Smooth muscle cell (in vitro differentiated cells): ENCODE measurements at regions not wholly inside any gene's neighbourhood (a gene's known extent, or its start where the extent isn't known, plus 50 kb on each side); places are given as distances from the start of the nearest gene placed in this dataset.

ENCODE experiments used
- DNase-seq: peaks from one replicate; lab custom pipeline; 2025; ENCODE audit not compliant: unreplicated experiment; lab: John Stamatoyannopoulos, UW
- H2AFZ ChIP-seq: fragments of 200-600 bp; sonication (generic); 2 replicates; pipeline ENCODE4 v1.6.0; 2016; ENCODE audit warnings: antibody characterized with exemption, low read depth, mild to moderate bottlenecking
- H3F3A ChIP-seq: fragments of 200-600 bp; sonication (generic); 2 replicates; pipeline ENCODE4 v1.6.0; 2017; ENCODE audit warnings: antibody characterized with exemption, low read depth
- H3K27ac ChIP-seq: fragments of 200-600 bp; sonication (generic); 2 replicates; pipeline ENCODE4 v1.5.1; 2016; ENCODE audit warnings: low read depth, mild to moderate bottlenecking
- H3K27me3 ChIP-seq: fragments of 200-600 bp; sonication (generic); 2 replicates; pipeline ENCODE4 v1.6.1; 2016; ENCODE audit warnings: low read depth, mild to moderate bottlenecking
- H3K36me3 ChIP-seq: fragments of 200-600 bp; sonication (generic); 2 replicates; pipeline ENCODE4 v1.5.1; 2016; ENCODE audit warnings: low read depth
- H3K4me1 ChIP-seq: fragments of 200-600 bp; sonication (generic); 2 replicates; pipeline ENCODE4 v1.5.1; 2016; ENCODE audit warnings: low read depth
- H3K4me2 ChIP-seq: fragments of 200-600 bp; sonication (generic); 2 replicates; pipeline ENCODE4 v1.6.0; 2016; ENCODE audit warnings: mild to moderate bottlenecking
- H3K4me3 ChIP-seq: fragments of 200-600 bp; sonication (generic); 2 replicates; pipeline ENCODE4 v1.5.1; 2016; ENCODE audit warnings: mild to moderate bottlenecking
- H3K79me2 ChIP-seq: fragments of 200-600 bp; sonication (generic); 2 replicates; pipeline ENCODE4 v1.6.0; 2016; ENCODE audit warnings: low read depth, mild to moderate bottlenecking
- H3K9ac ChIP-seq: fragments of 200-600 bp; sonication (generic); 2 replicates; pipeline ENCODE4 v1.6.0; 2016; ENCODE audit warnings: low read depth
- H3K9me3 ChIP-seq: fragments of 200-600 bp; sonication (generic); replicated peaks from 2 replicates; pipeline ENCODE4 v1.5.1; 2016; ENCODE audit warnings: low read depth
- H4K20me1 ChIP-seq: fragments of 200-600 bp; sonication (generic); 2 replicates; pipeline ENCODE4 v1.6.0; 2016; ENCODE audit warnings: low read depth
- CTCF ChIP-seq: fragments of 200-600 bp; sonication (generic); IDR thresholded peaks from 2 replicates; pipeline ENCODE4 v1.5.1; 2017; ENCODE audit warnings: borderline replicate concordance, mild to moderate bottlenecking, antibody characterized with exemption; ENCODE audit not compliant: insufficient read depth, poor library complexity, severe bottlenecking
- WGBS: methylation state at CpG from one replicate; pipeline ENCODE4 v1.1.7; 2016; ENCODE audit warnings: low lambda C conversion rate; 5-methylcytosine and 5-hydroxymethylcytosine counted together

- no peaks in the 10 kb centered on the region for H3F3A ChIP-seq
- no peak overlapping the region for H3K27ac ChIP-seq
- H3K9me3 ChIP-seq = no peaks in the 10 kb centered on the region
- H2AFZ ChIP-seq = no peak overlapping the region
- no peaks in the 10 kb centered on the region for H3K79me2 ChIP-seq
- TF ChIP-seq CTCF = no peak
- 94% methylated on average over 2 of the region's 2 CpGs for WGBS
- H4K20me1 ChIP-seq = no peaks in the 10 kb centered on the region
- DNase-seq = no peak
- no peaks in the 10 kb centered on the region for H3K36me3 ChIP-seq
- no peak overlapping the region for H3K4me3 ChIP-seq
- no peaks in the 10 kb centered on the region for H3K4me1 ChIP-seq
- H3K27me3 ChIP-seq = no peaks in the 10 kb centered on the region
- no peak overlapping the region for H3K9ac ChIP-seq
- no peak overlapping the region for H3K4me2 ChIP-seq
Observed at GRCh38 chr15:61684749-61685467, 375.3 kb downstream of the VPS13C start.

DNA sequence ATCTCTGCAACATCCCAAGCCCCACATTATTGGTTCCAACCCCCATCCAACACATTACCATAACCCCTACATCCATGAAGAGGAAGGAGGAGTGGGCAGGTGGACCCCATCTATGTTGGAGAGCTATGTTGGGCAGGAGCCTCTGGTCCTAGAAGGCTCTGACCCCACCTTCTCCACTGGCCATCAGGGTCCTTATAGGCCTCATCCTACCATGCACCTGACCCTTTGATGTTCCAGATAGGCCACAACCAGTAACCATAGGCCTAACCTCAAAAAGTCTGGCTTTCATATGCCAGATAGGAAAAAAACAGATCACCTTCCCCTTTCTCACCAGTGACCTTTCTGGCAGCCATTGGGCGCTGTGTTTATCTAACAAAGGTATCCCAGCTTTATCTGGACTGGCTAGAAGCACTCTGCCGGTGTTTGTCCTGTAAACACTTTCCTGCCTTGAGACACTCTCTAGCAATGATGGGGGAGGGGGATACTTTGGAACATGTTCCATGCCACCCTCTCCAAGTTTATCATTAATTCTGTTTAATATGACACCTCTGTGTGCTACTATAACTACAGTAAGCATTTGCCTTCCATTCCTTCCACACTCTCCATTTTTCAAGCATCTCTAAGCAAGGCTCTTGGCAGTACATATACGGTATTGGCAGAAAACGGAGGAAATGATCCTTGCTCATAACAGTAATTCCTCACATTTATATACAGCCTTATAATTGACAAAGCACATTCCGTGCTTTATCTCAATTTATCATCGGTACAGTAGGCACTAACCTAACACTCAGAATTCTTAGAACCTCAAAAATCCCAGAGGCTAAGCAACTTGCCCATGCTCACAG is 377.1 kb downstream of the VPS13C start:
- Histone ChIP-seq H2AFZ (no peak overlapping the region), H3K4me2 (no peak overlapping the region), H4K20me1 (no peaks in the 10 kb centered on the region), H3K4me3 (no peak overlapping the region), H3K27ac (no peak overlapping the region), H3K9ac (no peak overlapping the region), H3K27me3 (no peaks in the 10 kb centered on the region), H3K36me3 (no peaks in the 10 kb centered on the region), H3K4me1 (no peaks in the 10 kb centered on the region), H3K9me3 (no peaks in the 10 kb centered on the region), H3F3A (no peaks in the 10 kb centered on the region), H3K79me2 (no peaks in the 10 kb centered on the region)
- no peak for DNase-seq
- TF ChIP-seq CTCF = no peak
- 90% methylated on average over 6 of the region's 6 CpGs for WGBS

GRCh38 chr15:61681676-61682075 is 378.6 kb downstream of the VPS13C start:
- peaks cover 4% of the 10 kb centered on the region for H3K27me3 ChIP-seq
- H3K36me3 ChIP-seq = no peaks in the 10 kb centered on the region
- WGBS = 76% methylated on average over 2 of the region's 2 CpGs
- H2AFZ ChIP-seq = no peak overlapping the region
- H3K27ac ChIP-seq = no peak overlapping the region
- H3K4me1 ChIP-seq = no peaks in the 10 kb centered on the region
- no peaks in the 10 kb centered on the region for H4K20me1 ChIP-seq
- no peak overlapping the region for H3K4me2 ChIP-seq
- no peak overlapping the region for H3K9ac ChIP-seq
- H3K4me3 ChIP-seq = no peak overlapping the region
- DNase-seq = no peak
- no peaks in the 10 kb centered on the region for H3F3A ChIP-seq
- H3K9me3 ChIP-seq = no peaks in the 10 kb centered on the region
- no peak for TF ChIP-seq CTCF
- H3K79me2 ChIP-seq = no peaks in the 10 kb centered on the region
